A549 (cell line): ENCODE measurements at regions not wholly inside any gene's neighbourhood (a gene's known extent, or its start where the extent isn't known, plus 50 kb on each side); places are given as distances from the start of the nearest gene placed in this dataset.

Source experiments
- ATAC-seq, 2 experiments: fragments of 200-7000 bp in 1 of 2; fragments of >200 bp in 1 of 2; cut with Nextera tagmentation in 1 of 2; cut with Tn5 transposase in 1 of 2; 3 replicates each; pipeline versions ENCODE4 v1.8.0 to v1.9.1; 2018 to 2020; ENCODE audit warnings: mild to moderate bottlenecking in 1 of 2, moderate library complexity in 1 of 2
- CTCF ChIA-PET: fragments of 300-600 bp; sonication (Branson Sonifier 250); formaldehyde crosslinking; extraction: SDS; loops from one replicate; lab custom pipeline; 2021; ENCODE audit warnings: antibody characterized with exemption, inconsistent platforms; lab: Yijun Ruan, JAX
- POLR2A ChIA-PET: fragments of 350-600 bp; formaldehyde crosslinking; extraction: SDS; loops from one replicate; lab custom pipeline; 2021; ENCODE audit warnings: antibody characterized with exemption, inconsistent platforms; lab: Yijun Ruan, JAX
- DNase-seq, 2 experiments: peaks; one replicate each; pipeline versions ENCODE4 v3.0.0 to v3.0.0-alpha.2; 2011 to 2016; ENCODE audit warnings: low read depth in 1 of 2, low spot score in 1 of 2
- FAIRE-seq: peaks from 2 replicates; lab custom pipeline; 2011; peaks lifted over from hg19 to GRCh38; lab: Jason Lieb, UNC
- H3K27ac ChIP-seq, 2 experiments: fragments of >200 bp; sonication (Bioruptor Twin); formaldehyde crosslinking; 3 replicates each; pipeline ENCODE4 v1.5.1; 2016 to 2017
- H3K4me1 ChIP-seq: fragments of >200 bp; sonication (Bioruptor Twin); formaldehyde crosslinking; 3 replicates; pipeline ENCODE4 v1.6.1; 2016
- H3K4me2 ChIP-seq: fragments of >200 bp; sonication (Bioruptor Twin); formaldehyde crosslinking; 3 replicates; pipeline ENCODE4 v1.6.1; 2016
- H3K4me3 ChIP-seq: fragments of >200 bp; sonication (Bioruptor Twin); formaldehyde crosslinking; 3 replicates; pipeline ENCODE4 v1.5.1; 2016
- H3K9me3 ChIP-seq: fragments of >200 bp; sonication (Bioruptor Twin); formaldehyde crosslinking; 3 replicates; pipeline ENCODE4 v1.6.1; 2016
- CEBPB ChIP-seq, 2 experiments: fragments of >200 bp in 1 of 2; sonication (Bioruptor Twin) in 1 of 2; formaldehyde crosslinking in 1 of 2; IDR thresholded peaks; 2 replicates each; pipeline ENCODE4 v1.6.1; 2012 to 2016
- CHD2 ChIP-seq: fragments of 150-350 bp; IDR thresholded peaks from 2 replicates; pipeline ENCODE4 v1.6.1; 2014; ENCODE audit warnings: low read length; ENCODE audit not compliant: partially characterized antibody
- CHD4 ChIP-seq: fragments of 200-600 bp; sonication (generic); IDR thresholded peaks from 2 replicates; pipeline ENCODE4 v1.6.1; 2016; ENCODE audit warnings: antibody characterized with exemption, mild to moderate bottlenecking, borderline replicate concordance
- EHMT2 ChIP-seq: fragments of 200-600 bp; sonication (generic); IDR thresholded peaks from 2 replicates; pipeline ENCODE4 v1.6.1; 2016; ENCODE audit warnings: antibody characterized with exemption, low read depth, mild to moderate bottlenecking, moderate library complexity
- EP300 ChIP-seq, 2 experiments: fragments of >200 bp; sonication (Bioruptor Twin); formaldehyde crosslinking; IDR thresholded peaks; 2 replicates in 1 of 2; 3 replicates in 1 of 2; pipeline ENCODE4 v1.6.1; 2016 to 2017
- FOSB ChIP-seq: fragments of 250-450 bp; sonication (Bioruptor Pico); IDR thresholded peaks from 2 replicates; pipeline ENCODE4 v1.5.0; 2020; ENCODE audit warnings: mild to moderate bottlenecking, moderate library complexity
- GATA3 ChIP-seq: IDR thresholded peaks from 2 replicates; pipeline ENCODE4 v1.6.1; 2012; ENCODE audit warnings: borderline replicate concordance
- HDAC2 ChIP-seq: fragments of 200-600 bp; sonication (generic); IDR thresholded peaks from 2 replicates; pipeline ENCODE4 v1.6.1; 2016
- HOXA7 ChIP-seq: fragments of 250-450 bp; sonication (Bioruptor Pico); IDR thresholded peaks from 2 replicates; pipeline ENCODE4 v1.5.0; 2020; ENCODE audit warnings: mild to moderate bottlenecking, moderate library complexity
- HOXB13 ChIP-seq: fragments of 250-450 bp; sonication (Bioruptor Pico); IDR thresholded peaks from 2 replicates; pipeline ENCODE4 v1.5.0; 2020; ENCODE audit warnings: low read depth, mild to moderate bottlenecking, moderate library complexity
- KDM1A ChIP-seq: fragments of 200-600 bp; sonication (generic); IDR thresholded peaks from 2 replicates; pipeline ENCODE4 v1.6.1; 2016; ENCODE audit warnings: low read depth, mild to moderate bottlenecking
- KDM5A ChIP-seq: fragments of 200-600 bp; sonication (generic); IDR thresholded peaks from 2 replicates; pipeline ENCODE4 v1.6.1; 2016; ENCODE audit warnings: antibody characterized with exemption, mild to moderate bottlenecking
- MAZ ChIP-seq: fragments of 150-350 bp; IDR thresholded peaks from 2 replicates; pipeline ENCODE4 v1.6.1; 2014; ENCODE audit warnings: antibody characterized with exemption, low read depth, low read length, borderline replicate concordance
- POLR2A ChIP-seq: IDR thresholded peaks from 2 replicates; pipeline ENCODE4 v1.6.1; 2012; ENCODE audit warnings: mild to moderate bottlenecking, low read length
- POLR2AphosphoS2 ChIP-seq: conservative IDR thresholded peaks from 2 replicates; pipeline ENCODE4 v1.6.1; 2012; ENCODE audit warnings: low read length, improper control_type of control experiment, inconsistent platforms
- RARB ChIP-seq: fragments of 250-450 bp; sonication (Bioruptor Pico); IDR thresholded peaks from 2 replicates; pipeline ENCODE4 v1.8.0; 2021; ENCODE audit warnings: mild to moderate bottlenecking, moderate library complexity
- TP53 ChIP-seq: fragments of 250-450 bp; sonication (Bioruptor Pico); IDR thresholded peaks from 2 replicates; pipeline ENCODE4 v1.5.0; 2021; ENCODE audit warnings: mild to moderate bottlenecking, moderate library complexity
- USF2 ChIP-seq: fragments of 450-650 bp; IDR thresholded peaks from 2 replicates; pipeline ENCODE4 v1.6.1; 2014; ENCODE audit warnings: antibody characterized with exemption
- ZC3H11A ChIP-seq: fragments of 450-650 bp; IDR thresholded peaks from 2 replicates; pipeline ENCODE4 v1.6.1; 2014; ENCODE audit warnings: antibody characterized with exemption, mild to moderate bottlenecking
- WGBS: methylation state at CpG from one replicate; pipeline ENCODE4 v1.1.6; 2017; ENCODE audit errors: missing lambda C conversion rate; 5-methylcytosine and 5-hydroxymethylcytosine counted together
- TF ChIP-seq, protein P1 (sequence below): fragments of 150-350 bp; IDR thresholded peaks from 2 replicates; pipeline ENCODE4 v1.6.1; 2014; ENCODE audit warnings: low read depth, mild to moderate bottlenecking, low read length
- TF ChIP-seq, protein P2 (sequence below): fragments of 250-450 bp; sonication (Bioruptor Pico); IDR thresholded peaks from 2 replicates; pipeline ENCODE4 v1.5.0; 2020; ENCODE audit warnings: low read depth, mild to moderate bottlenecking, moderate library complexity
- TF ChIP-seq, protein P3 (sequence below): IDR thresholded peaks from 2 replicates; pipeline ENCODE4 v1.6.1; 2012

DNA sequence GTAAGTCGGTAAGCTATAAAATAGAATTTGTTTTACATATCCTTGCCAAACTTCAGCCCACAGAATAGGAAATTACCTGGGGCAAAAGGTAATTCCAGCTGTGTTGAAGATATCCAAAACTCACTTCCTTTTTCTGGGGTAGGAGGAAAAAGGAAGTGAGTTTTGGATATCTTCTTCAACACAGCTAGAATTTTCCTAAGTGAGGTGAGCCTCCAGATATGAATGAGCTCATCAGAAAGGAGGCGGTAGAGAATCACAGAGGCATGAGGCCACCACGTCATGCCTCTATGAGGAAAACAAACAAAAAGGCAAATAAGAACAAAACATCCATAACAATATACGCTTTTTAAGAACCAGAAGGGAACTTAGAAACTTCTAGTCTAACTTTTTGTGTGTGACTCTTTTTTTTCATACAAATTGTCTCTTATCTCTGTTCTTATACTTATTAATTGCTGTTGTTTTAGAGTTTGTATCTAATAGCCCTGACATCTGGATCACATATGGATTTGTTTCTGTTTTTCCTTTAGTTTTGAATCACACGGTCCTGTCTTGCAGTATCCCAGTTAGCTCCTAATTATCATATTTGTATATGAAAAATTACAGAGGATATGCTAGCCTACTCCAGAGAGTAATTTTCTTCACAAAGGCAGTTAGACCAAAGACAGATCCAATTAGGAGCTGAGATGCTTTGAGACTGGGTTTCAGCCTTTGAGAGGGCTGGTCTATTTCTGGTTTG lies 104.5 kb downstream of the RBM43 start (continued):
- no peak for TF ChIP-seq POLR2A
- no peak for TF ChIP-seq FOSB (CRISPR knock-in tag)

- ChIA-PET POLR2A (no interaction called here), CTCF (no interaction called here)
- TF ChIP-seq EHMT2 (no peak), KDM5A (no peak), EP300 (IDR thresholded peaks at IDR 0.05) (no peak), USF2 (no peak), CHD2 (no peak), HDAC2 (no peak), CEBPB (IDR thresholded peaks at IDR 0.05) (no peak), HOXA7 (CRISPR knock-in tag) (no peak), ZC3H11A (no peak), CHD4 (no peak), HOXB13 (CRISPR knock-in tag) (no peak), GATA3 (no peak), RARB (CRISPR knock-in tag) (no peak), POLR2AphosphoS2 (no peak), MAZ (no peak), TP53 (no peak)
- TF ChIP-seq, protein P1, sequence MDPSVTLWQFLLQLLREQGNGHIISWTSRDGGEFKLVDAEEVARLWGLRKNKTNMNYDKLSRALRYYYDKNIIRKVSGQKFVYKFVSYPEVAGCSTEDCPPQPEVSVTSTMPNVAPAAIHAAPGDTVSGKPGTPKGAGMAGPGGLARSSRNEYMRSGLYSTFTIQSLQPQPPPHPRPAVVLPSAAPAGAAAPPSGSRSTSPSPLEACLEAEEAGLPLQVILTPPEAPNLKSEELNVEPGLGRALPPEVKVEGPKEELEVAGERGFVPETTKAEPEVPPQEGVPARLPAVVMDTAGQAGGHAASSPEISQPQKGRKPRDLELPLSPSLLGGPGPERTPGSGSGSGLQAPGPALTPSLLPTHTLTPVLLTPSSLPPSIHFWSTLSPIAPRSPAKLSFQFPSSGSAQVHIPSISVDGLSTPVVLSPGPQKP = no peak
- TF ChIP-seq, protein P2, sequence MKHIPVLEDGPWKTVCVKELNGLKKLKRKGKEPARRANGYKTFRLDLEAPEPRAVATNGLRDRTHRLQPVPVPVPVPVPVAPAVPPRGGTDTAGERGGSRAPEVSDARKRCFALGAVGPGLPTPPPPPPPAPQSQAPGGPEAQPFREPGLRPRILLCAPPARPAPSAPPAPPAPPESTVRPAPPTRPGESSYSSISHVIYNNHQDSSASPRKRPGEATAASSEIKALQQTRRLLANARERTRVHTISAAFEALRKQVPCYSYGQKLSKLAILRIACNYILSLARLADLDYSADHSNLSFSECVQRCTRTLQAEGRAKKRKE (CRISPR knock-in tag) = no peak
- H3K4me2 ChIP-seq = no peak overlapping the region
- DNase-seq (no peak), ATAC-seq (no peak), FAIRE-seq (no peak)
- no peaks in the 10 kb centered on the region for H3K4me1 ChIP-seq
- H3K9me3 ChIP-seq = no peaks in the 10 kb centered on the region; the same call in 2 of the 3 replicates
- no peak overlapping the region for H3K27ac ChIP-seq
- no peak overlapping the region for H3K4me3 ChIP-seq
- WGBS = 23% methylated on average over 2 of the region's 2 CpGs
Observed at GRCh38 chr2:151156431-151156830, 105.2 kb downstream of the RBM43 start.

- Histone ChIP-seq H3K4me3 (no peak overlapping the region), H3K4me1 (no peaks in the 10 kb centered on the region), H3K27ac (no peak overlapping the region), H3K9me3 (no peaks in the 10 kb centered on the region; the same call in 2 of the 3 replicates), H3K4me2 (no peak overlapping the region)
- FAIRE-seq = no peak
- no peak for TF ChIP-seq KDM1A
- TF ChIP-seq, protein P3, sequence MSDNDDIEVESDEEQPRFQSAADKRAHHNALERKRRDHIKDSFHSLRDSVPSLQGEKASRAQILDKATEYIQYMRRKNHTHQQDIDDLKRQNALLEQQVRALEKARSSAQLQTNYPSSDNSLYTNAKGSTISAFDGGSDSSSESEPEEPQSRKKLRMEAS = no peak
- ATAC-seq = no peak
- ChIA-PET POLR2A (no interaction called here), CTCF (no interaction called here)
- no peak for DNase-seq
Observed at GRCh38 chr2:151153601-151154000, 108.1 kb downstream of the RBM43 start.
